Endometrial microvascular endothelial cells (primary cell): ENCODE measurements at regions not wholly inside any gene's neighbourhood (a gene's known extent, or its start where the extent isn't known, plus 50 kb on each side); places are given as distances from the start of the nearest gene placed in this dataset.
"Not testable (repeated sequence)": the region's sequence is repeated elsewhere in the genome, so short reads cannot be mapped to it uniquely, and the experiment has no call there.

Experiments
- in situ Hi-C: cut with HindIII; loops from 2 replicates; pipeline ENCODE4 v1.10.0; 2017; ENCODE audit warnings: low sequenced_read_pairs, low pct_unique_long_range_greater_than_20kb; ENCODE audit errors: inconsistent ontology term

DNA sequence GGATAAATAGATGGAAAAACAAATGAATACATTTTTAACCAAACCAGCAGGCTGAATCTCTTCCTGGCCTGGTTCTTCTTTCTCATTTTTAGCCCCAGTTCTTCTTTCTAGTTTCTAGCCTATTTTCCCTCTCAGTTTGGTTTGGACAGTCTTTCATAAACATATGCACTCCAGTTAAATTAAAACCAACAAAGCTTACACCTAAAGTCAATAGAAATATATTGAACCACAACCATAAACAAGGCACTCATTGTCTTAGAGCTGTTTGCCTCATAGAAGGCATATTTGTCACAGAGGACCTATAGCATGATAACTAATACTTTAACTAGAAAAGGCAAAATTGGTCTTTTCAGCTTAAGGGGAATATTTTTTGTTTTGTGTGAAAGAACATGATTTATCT lies 638.3 kb downstream of the NR2F1-AS1 start:
- in situ Hi-C loops, result no loop called here

- in situ Hi-C loops, result no loop called here
Measured at GRCh38 chr5:92941806-92942205, 639.2 kb downstream of the NR2F1-AS1 start.

DNA sequence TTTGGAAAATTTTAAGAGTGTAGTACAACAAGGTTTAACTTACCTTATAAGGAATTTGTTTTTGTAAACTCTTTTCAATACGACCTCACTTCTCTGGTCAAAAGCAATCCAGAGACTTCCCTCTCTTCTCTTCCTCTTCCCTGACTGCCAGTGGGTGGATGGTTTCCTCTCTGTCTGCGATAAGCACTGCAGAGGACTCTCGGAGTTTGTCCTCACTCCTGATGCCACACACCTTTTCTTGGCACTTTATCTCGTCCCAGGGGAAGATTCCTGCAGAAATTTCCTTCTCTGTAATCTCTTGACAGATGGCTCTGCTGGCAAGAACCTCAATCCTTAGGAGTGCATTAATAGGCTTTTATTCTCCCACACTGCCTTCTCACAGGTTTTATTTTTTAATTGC lies 641.6 kb downstream of the NR2F1-AS1 start:
- in situ Hi-C loops, result no loop called here

GRCh38 chr5:92937396-92937795 lies 643.6 kb downstream of the NR2F1-AS1 start:
- in situ Hi-C loops, result not testable (repeated sequence)

GRCh38 chr5:92930057-92930456 lies 651.0 kb downstream of the NR2F1-AS1 start:
- in situ Hi-C loops, result no loop called here

DNA sequence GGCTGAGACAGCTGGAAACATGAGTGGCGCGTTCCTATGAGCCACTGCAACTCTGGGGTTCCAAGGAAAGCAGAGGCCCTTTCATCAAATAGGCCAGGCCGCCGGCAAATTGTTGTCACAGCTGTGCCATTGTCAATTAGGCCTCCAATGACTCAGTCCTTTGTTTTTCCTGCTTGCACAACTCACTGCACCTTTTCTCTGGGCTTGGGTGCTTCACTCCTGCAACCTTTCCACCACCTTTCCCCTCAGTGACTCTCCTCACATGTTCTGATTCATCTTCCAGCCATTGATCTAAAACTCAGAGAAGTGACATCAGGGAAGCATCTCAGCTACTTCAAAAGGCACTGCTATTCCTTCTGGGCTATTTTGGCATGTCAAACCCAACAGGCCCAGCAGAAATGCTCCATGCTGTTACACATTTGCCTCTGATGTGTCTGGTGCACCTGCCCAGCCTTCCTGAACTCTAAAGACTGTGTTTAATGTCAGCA lies 653.7 kb downstream of the NR2F1-AS1 start:
- in situ Hi-C loops, result no loop called here

DNA sequence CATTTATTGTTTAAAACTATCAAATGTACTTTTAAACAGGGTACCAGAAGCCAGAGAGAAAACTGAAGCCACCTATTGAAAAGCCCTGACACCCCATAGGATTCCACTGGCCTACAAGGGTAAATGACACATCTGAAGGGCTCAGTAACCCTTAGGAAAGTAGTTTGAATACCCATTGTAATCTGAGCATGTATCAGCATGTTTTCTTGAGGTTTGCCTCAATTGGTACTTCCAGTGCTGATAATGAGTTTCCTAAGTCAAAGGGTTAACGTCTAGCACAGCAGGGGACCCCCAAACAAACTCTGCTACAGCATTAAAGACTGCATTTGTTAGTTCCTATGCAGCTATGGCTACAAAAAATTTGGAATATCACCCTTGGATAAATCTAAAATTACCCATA lies 657.1 kb downstream of the NR2F1-AS1 start:
- in situ Hi-C loops, result loop anchor here (25.0 kb wide), 2 partner anchors 163 to 663 kb away; partner anchors contain the start of genes NR2F1 and NR2F1-AS1

- in situ Hi-C loops, result loop anchor here (25.0 kb wide), 2 partner anchors 165 to 665 kb away; partner anchors contain the start of genes NR2F1 and NR2F1-AS1
Measured at GRCh38 chr5:92922231-92922967, 658.6 kb downstream of the NR2F1-AS1 start.

DNA sequence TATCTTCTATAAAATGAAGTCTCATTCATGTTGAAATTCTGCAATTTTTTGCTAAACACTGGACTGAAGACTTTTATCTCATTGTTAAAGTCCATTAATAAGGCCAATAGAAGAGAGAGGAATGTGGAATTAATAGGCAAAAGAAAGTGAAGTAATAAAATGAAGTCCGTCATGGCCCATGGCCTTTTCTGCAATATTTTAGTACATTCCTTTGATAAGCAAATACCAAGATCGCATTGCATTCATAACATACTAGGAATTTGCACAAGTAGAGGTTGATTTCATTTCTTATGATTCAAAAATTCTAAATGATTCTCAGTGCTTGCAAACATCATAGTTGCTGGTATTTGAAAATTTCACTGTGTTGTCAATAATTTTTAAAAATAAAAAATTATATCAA lies 664.0 kb downstream of the NR2F1-AS1 start:
- in situ Hi-C loops, result loop anchor here (25.0 kb wide), 2 partner anchors 170 to 670 kb away; partner anchors contain the start of genes NR2F1 and NR2F1-AS1

DNA sequence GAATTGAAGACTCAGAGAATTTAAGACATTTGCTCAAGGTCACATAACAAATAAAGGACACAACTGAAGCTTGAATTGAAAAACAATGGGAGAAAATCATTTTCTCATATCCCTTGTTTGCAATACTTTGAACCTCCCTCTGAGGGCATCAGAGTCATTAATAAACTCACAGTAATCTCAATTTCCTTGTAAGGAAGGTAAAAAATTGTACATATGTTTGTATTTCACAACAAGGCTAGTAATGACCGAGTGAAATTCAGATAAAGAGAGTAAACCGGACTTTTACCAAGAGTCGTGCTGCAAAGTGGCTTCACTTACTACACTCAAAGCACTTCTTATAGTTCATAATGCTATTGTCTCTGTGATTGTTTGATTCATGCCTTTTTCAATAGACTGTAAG lies 665.0 kb downstream of the NR2F1-AS1 start:
- in situ Hi-C loops, result loop anchor here (25.0 kb wide), 2 partner anchors 171 to 671 kb away; partner anchors contain the start of genes NR2F1 and NR2F1-AS1

DNA sequence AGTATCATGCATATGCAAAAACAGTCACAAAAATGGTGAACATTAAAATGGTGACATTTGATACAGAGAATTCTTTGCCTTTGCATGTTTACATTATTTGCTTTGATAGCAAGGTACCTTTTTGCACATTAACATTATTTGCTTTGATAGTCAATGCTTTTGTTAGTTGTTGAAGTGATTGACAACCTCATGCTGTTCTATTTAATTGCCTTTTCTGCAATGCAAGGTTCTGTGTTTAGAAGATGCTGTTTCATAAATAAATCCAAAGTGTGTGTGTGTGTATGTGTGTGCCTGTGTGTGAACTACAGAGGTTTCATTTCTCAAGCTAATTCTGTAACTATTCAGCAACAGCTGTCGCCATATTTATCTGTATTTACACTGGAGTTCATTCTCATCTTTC lies 668.7 kb downstream of the NR2F1-AS1 start:
- in situ Hi-C loops, result loop anchor here (25.0 kb wide), 2 partner anchors 175 to 675 kb away; partner anchors contain the start of genes NR2F1 and NR2F1-AS1

GRCh38 chr5:92911851-92912250 lies 669.2 kb downstream of the NR2F1-AS1 start:
- in situ Hi-C loops, result loop anchor here (25.0 kb wide), 2 partner anchors 175 to 675 kb away; partner anchors contain the start of genes NR2F1 and NR2F1-AS1

DNA sequence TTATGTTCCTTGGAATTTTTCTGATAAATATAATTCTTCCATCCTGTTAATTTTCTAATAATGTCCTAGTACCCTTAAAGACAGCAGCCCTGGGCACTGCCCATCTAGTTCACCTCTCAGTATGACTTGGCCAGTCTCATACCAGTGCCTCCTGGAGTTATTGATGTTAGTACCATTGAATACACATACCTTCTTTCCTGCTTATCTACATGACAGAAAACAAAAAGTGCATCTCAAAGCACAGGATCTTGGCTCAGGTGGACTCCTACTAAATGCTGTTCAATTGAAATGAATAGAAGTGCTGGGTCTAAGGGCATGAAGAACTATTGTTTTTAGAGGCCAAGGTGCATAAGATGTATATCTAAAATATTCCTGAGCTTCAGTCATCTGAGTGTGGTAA lies 669.7 kb downstream of the NR2F1-AS1 start:
- in situ Hi-C loops, result loop anchor here (25.0 kb wide), 2 partner anchors 176 to 676 kb away; partner anchors contain the start of genes NR2F1 and NR2F1-AS1

DNA sequence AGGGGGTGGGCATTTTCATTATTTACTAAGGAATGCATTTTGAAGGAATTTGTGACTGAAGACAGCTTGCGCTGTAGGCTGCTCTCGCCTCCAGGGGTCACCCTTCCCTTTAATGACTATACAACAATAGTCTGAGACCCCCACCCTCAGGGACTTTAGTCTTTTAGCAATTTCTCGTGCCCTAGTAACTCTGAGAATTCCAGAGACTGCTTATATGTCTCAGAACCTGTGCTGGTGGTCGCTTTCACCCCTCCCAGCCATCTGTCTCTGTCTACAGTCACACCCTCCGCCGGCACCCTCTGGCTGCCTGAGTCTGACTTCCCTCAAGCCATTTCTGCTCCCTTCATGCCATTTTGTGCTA lies 671.4 kb downstream of the NR2F1-AS1 start:
- in situ Hi-C loops, result loop anchor here (25.0 kb wide), 2 partner anchors 178 to 678 kb away; partner anchors contain the start of genes NR2F1 and NR2F1-AS1

GRCh38 chr5:92908952-92909601 lies 671.9 kb downstream of the NR2F1-AS1 start:
- in situ Hi-C loops, result loop anchor here (25.0 kb wide), 2 partner anchors 178 to 678 kb away; partner anchors contain the start of genes NR2F1 and NR2F1-AS1

DNA sequence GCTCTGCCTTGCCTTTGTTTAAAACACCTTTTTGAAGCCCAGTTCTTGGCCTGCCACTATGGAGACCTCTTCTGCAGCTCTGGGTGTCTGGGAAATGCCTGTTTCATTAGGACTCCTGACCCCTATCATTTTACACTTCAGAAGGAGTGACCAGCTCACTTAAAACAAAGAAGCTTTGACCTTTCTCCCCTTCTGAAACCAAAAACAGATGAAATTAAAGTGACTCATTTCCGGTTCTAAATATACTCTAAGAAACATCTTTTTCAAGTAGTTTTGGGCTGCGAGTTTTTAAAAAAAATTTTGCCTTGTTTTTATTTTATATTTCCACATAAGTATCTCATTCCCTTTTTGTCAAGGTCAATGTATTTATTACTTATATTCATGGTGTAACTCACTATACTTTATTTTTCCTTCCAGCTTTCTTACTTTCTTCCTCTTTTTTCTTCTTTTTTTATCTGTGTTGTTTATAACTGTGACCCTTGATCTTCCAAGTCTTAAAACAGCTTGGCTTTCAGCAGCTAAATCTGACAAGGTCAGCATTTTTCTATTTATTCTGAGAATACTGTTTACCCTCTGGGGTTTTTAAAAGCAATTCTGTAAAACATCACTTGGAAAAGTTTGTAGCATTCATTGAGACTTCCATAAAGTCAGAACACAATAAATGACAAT lies 672.9 kb downstream of the NR2F1-AS1 start:
- in situ Hi-C loops, result loop anchor here (25.0 kb wide), 2 partner anchors 179 to 679 kb away; partner anchors contain the start of genes NR2F1 and NR2F1-AS1

DNA sequence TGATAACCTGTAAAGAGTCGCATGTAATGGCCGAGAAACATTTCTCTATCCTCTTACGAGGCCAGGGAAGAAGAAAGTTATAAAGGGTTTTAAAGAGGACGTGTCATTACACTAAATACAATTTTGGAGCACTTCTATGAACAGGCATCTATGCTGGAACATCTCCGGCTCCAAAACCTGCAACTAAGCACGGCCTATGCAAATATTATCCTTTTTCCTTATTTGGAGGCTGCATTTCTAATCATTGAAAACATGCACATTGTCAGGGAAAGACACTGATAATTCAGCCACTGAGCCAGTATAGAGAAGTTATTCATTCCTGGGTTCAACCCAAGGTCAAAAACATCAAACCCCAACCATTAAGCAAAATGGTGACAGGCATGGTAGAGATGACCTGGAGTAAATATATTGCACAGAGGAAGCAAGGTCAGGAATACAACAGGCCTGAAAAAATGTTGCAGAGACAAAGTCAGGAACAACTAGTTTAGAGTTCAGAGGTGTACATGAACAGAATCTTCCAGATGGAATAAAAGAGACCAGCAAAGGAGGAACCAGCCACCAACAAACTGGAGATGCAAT lies 674.1 kb downstream of the NR2F1-AS1 start:
- in situ Hi-C loops, result loop anchor here (25.0 kb wide), 2 partner anchors 180 to 680 kb away; partner anchors contain the start of genes NR2F1 and NR2F1-AS1

DNA sequence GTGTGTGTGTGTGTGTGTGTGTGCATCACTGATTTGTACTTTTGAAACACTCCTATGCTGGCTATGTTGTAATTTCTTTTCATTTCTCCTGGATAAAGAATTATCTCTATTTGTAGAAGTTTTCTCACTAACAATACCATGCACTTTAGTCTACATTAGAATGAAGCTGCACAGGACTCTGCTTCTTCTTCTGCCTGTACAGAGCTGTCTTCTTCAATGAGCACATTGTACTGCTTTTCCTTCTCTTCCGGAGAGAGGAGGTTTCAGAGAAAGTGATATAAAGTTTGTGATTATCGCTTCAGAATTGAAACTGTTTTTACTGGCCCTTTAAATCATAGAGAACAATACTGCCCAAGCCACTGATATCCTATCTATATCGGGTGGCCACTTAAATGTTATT lies 677.0 kb downstream of the NR2F1-AS1 start:
- in situ Hi-C loops, result loop anchor here (25.0 kb wide), 2 partner anchors 183 to 683 kb away; partner anchors contain the start of genes NR2F1 and NR2F1-AS1
